Neural progenitor cell (in vitro differentiated cells): ENCODE measurements at regions not wholly inside any gene's neighbourhood (a gene's known extent, or its start where the extent isn't known, plus 50 kb on each side); places are given as distances from the start of the nearest gene placed in this dataset.
A peak's percentile ranks its signal among the peaks of the same experiment; 100 is the strongest.

Experiments
- DNase-seq: peaks from one replicate; pipeline ENCODE4 v3.0.0-alpha.2; 2016; ENCODE audit warnings: low spot score
- H2AFZ ChIP-seq: fragments of 200-600 bp; sonication (generic); replicated peaks from 2 replicates; pipeline ENCODE4 v1.6.1; 2016; ENCODE audit warnings: antibody characterized with exemption
- H3F3A ChIP-seq: fragments of 200-600 bp; sonication (generic); 2 replicates; pipeline ENCODE4 v1.6.1; 2016; ENCODE audit warnings: antibody characterized with exemption, low read depth
- H3K27ac ChIP-seq: fragments of 200-600 bp; sonication (generic); 2 replicates; pipeline ENCODE4 v1.5.1; 2016; ENCODE audit warnings: mild to moderate bottlenecking
- H3K27me3 ChIP-seq: fragments of 200-600 bp; sonication (generic); 2 replicates; pipeline ENCODE4 v1.6.1; 2016; ENCODE audit warnings: mild to moderate bottlenecking, moderate library complexity
- H3K36me3 ChIP-seq: fragments of 200-600 bp; sonication (generic); 2 replicates; pipeline ENCODE4 v1.5.1; 2016
- H3K4me1 ChIP-seq: fragments of 200-600 bp; sonication (generic); 2 replicates; pipeline ENCODE4 v1.6.1; 2016; ENCODE audit warnings: mixed run types
- H3K4me2 ChIP-seq: fragments of 200-600 bp; sonication (generic); 2 replicates; pipeline ENCODE4 v1.6.1; 2016
- H3K4me3 ChIP-seq: fragments of 200-600 bp; sonication (generic); 2 replicates; pipeline ENCODE4 v1.5.1; 2016
- H3K79me2 ChIP-seq: fragments of 200-600 bp; sonication (generic); 2 replicates; pipeline ENCODE4 v1.6.1; 2016; ENCODE audit warnings: low read depth
- H3K9ac ChIP-seq: fragments of 200-600 bp; sonication (generic); 2 replicates; pipeline ENCODE4 v1.6.1; 2016
- H3K9me3 ChIP-seq: fragments of 200-600 bp; sonication (generic); 2 replicates; pipeline ENCODE4 v1.5.1; 2016; ENCODE audit warnings: low read depth
- H4K20me1 ChIP-seq: fragments of 200-600 bp; sonication (generic); 2 replicates; pipeline ENCODE4 v1.6.1; 2016; ENCODE audit warnings: low read depth
- H3K27ac Mint-ChIP-seq: 3 replicates; pipeline ENCODE4 v1.8.0; 2021; ENCODE audit warnings: mixed read lengths
- H3K27me3 Mint-ChIP-seq: 2 replicates; pipeline ENCODE4 v1.8.0; 2022; ENCODE audit warnings: low read depth, mild to moderate bottlenecking, inconsistent platforms, moderate library complexity, mixed read lengths; ENCODE audit not compliant: insufficient read depth
- H3K36me3 Mint-ChIP-seq: 3 replicates; pipeline ENCODE4 v1.8.0; 2021; ENCODE audit warnings: mixed read lengths
- H3K4me1 Mint-ChIP-seq: 3 replicates; pipeline ENCODE4 v1.8.0; 2021; ENCODE audit warnings: mixed read lengths
- H3K4me3 Mint-ChIP-seq: 3 replicates; pipeline ENCODE4 v1.8.0; 2021; ENCODE audit warnings: mild to moderate bottlenecking, moderate library complexity, mixed read lengths
- H3K9me3 Mint-ChIP-seq: 3 replicates; pipeline ENCODE4 v1.8.0; 2020; ENCODE audit warnings: mixed read lengths
- EZH2 ChIP-seq: fragments of 200-600 bp; sonication (generic); IDR thresholded peaks from 2 replicates; pipeline ENCODE4 v1.6.1; 2017; ENCODE audit warnings: antibody characterized with exemption, mild to moderate bottlenecking, moderate library complexity
- EZH2phosphoT487 ChIP-seq: fragments of 200-600 bp; sonication (generic); IDR thresholded peaks from 2 replicates; pipeline ENCODE4 v1.6.1; 2017; ENCODE audit warnings: antibody characterized with exemption
- TF ChIP-seq, protein P1 (sequence below): fragments of 200-600 bp; sonication (generic); IDR thresholded peaks from 2 replicates; pipeline ENCODE4 v1.5.1; 2017; ENCODE audit warnings: antibody characterized with exemption, mild to moderate bottlenecking

DNA sequence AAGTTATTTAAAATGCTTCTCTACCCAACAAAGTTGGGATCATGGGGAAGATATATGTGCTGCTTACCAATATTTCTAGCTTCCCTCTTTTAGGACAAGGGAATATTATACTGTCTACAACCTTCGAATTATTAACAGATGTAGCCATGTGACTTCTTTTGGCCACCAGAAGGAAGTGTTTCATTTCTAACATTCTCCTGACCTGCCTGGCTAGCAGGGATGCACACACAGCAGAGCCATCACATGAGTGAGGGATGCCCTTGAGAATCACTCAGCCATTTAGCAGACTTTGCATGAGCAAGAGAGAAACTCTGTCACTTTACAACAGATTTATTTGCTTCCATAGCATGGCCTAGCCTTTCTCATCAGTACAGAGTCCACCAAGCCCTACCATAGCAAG is 230.7 kb upstream of the MARCKS start:
- Mint-ChIP-seq H3K4me3 (no peak overlapping the region), H3K27me3 (peaks cover 6% of the 10 kb centered on the region), H3K36me3 (no peaks in the 10 kb centered on the region)

GRCh38 chr6:113627480-113627879 is 229.7 kb upstream of the MARCKS start:
- Histone ChIP-seq H3K4me3 (no peak overlapping the region), H3F3A (no peaks in the 10 kb centered on the region), H3K27ac (no peak overlapping the region), H3K27me3 (no peaks in the 10 kb centered on the region), H3K4me1 (peaks cover 13% of the 10 kb centered on the region), H3K4me2 (no peak overlapping the region), H2AFZ (no peak overlapping the region), H4K20me1 (no peaks in the 10 kb centered on the region), H3K9ac (no peak overlapping the region), H3K9me3 (no peaks in the 10 kb centered on the region), H3K36me3 (no peaks in the 10 kb centered on the region), H3K79me2 (no peaks in the 10 kb centered on the region)
- no peak overlapping the region for H3K4me3 Mint-ChIP-seq
- H3K9me3 Mint-ChIP-seq: no peaks in the 10 kb centered on the region
- H3K27ac Mint-ChIP-seq: no peak overlapping the region
- peaks cover 23% of the 10 kb centered on the region for H3K4me1 Mint-ChIP-seq
- H3K27me3 Mint-ChIP-seq: peaks cover 4% of the 10 kb centered on the region
- no peak for DNase-seq
- no peaks in the 10 kb centered on the region for H3K36me3 Mint-ChIP-seq
- TF ChIP-seq EZH2phosphoT487 (no peak), EZH2 (no peak)
- TF ChIP-seq, protein P1, sequence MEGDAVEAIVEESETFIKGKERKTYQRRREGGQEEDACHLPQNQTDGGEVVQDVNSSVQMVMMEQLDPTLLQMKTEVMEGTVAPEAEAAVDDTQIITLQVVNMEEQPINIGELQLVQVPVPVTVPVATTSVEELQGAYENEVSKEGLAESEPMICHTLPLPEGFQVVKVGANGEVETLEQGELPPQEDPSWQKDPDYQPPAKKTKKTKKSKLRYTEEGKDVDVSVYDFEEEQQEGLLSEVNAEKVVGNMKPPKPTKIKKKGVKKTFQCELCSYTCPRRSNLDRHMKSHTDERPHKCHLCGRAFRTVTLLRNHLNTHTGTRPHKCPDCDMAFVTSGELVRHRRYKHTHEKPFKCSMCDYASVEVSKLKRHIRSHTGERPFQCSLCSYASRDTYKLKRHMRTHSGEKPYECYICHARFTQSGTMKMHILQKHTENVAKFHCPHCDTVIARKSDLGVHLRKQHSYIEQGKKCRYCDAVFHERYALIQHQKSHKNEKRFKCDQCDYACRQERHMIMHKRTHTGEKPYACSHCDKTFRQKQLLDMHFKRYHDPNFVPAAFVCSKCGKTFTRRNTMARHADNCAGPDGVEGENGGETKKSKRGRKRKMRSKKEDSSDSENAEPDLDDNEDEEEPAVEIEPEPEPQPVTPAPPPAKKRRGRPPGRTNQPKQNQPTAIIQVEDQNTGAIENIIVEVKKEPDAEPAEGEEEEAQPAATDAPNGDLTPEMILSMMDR: no peak

More for the DNA sequence above, 230.7 kb upstream of the MARCKS start:
- Histone ChIP-seq H3K79me2 (no peaks in the 10 kb centered on the region), H3K4me1 (peaks cover 13% of the 10 kb centered on the region), H3K36me3 (no peaks in the 10 kb centered on the region), H2AFZ (no peak overlapping the region), H3K27me3 (no peaks in the 10 kb centered on the region), H4K20me1 (no peaks in the 10 kb centered on the region), H3K27ac (no peak overlapping the region), H3K4me2 (no peak overlapping the region), H3K9me3 (no peaks in the 10 kb centered on the region), H3K9ac (no peak overlapping the region), H3F3A (no peaks in the 10 kb centered on the region), H3K4me3 (no peak overlapping the region)
- Mint-ChIP-seq H3K27ac (no peak overlapping the region), H3K9me3 (no peaks in the 10 kb centered on the region), H3K4me1 (peaks cover 15% of the 10 kb centered on the region)
- TF ChIP-seq EZH2phosphoT487 (no peak), EZH2 (no peak)
- TF ChIP-seq, protein P1: no peak
- no peak for DNase-seq

DNA sequence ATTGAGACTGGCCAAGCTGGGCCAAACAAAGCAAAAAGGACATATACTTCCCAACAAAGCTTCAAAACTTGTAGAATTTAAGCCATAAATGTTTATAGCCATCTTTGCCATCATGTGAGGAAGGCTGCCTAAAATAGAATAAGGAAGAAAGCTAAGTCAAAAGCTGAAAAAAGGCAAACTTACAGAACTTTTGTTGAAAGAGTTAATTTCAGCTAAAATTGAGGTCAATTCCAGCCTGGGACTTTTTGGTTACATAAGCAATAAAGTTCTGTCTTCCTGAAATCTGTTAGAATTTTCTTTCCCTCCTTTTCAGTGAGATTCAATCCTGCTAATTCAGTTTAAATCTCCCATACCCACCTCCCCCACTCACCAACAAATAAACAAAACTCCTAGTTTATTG is 227.9 kb upstream of the MARCKS start:
- H3F3A ChIP-seq: no peaks in the 10 kb centered on the region
- Mint-ChIP-seq H3K4me1 (peaks cover 28% of the 10 kb centered on the region), H3K9me3 (no peaks in the 10 kb centered on the region), H3K27ac (no peak overlapping the region), H3K4me3 (no peak overlapping the region), H3K36me3 (no peaks in the 10 kb centered on the region), H3K27me3 (peaks cover 3% of the 10 kb centered on the region)
- no peaks in the 10 kb centered on the region for H3K27me3 ChIP-seq
- no peak overlapping the region for H3K4me2 ChIP-seq
- DNase-seq: no peak
- peaks cover 8% of the 10 kb centered on the region for H3K4me1 ChIP-seq
- no peaks in the 10 kb centered on the region for H3K9me3 ChIP-seq
- TF ChIP-seq EZH2phosphoT487: no peak
- TF ChIP-seq EZH2: no peak
- TF ChIP-seq, protein P1: no peak
- no peaks in the 10 kb centered on the region for H3K79me2 ChIP-seq
- H2AFZ ChIP-seq: peak overlapping the region; percentile 18
- H4K20me1 ChIP-seq: no peaks in the 10 kb centered on the region
- H3K36me3 ChIP-seq: no peaks in the 10 kb centered on the region
- H3K27ac ChIP-seq: no peak overlapping the region
- no peak overlapping the region for H3K9ac ChIP-seq
- no peak overlapping the region for H3K4me3 ChIP-seq
